Renal cortex interstitium (tissue), 11 donors: ENCODE measurements at regions not wholly inside any gene's neighbourhood (a gene's known extent, or its start where the extent isn't known, plus 50 kb on each side); places are given as distances from the start of the nearest gene placed in this dataset.
A peak's percentile ranks its signal among the peaks of the same experiment; 100 is the strongest.

Experiments
- DNase-seq, 11 donors: peaks; one replicate each; pipeline ENCODE4 v3.0.0-alpha.2; 2013; ENCODE audit warnings: low read depth in 9 of 11, low spot score in 4 of 11; ENCODE audit errors: extremely low read depth in 1 of 11

GRCh38 chr2:176619504-176619903 is 350.3 kb downstream of the MTX2 start:
- no peak for DNase-seq

- DNase-seq: no peak
These were observed 352.1 kb downstream of the MTX2 start for GRCh38 chr2:176621350-176621749.

GRCh38 chr2:176622792-176623191 is 353.6 kb downstream of the MTX2 start:
- no peak for DNase-seq

GRCh38 chr2:176626796-176627195 is 357.6 kb downstream of the MTX2 start:
- DNase-seq: no peak

- DNase-seq: no peak
These were observed 359.2 kb downstream of the MTX2 start for GRCh38 chr2:176628438-176628837.

GRCh38 chr2:176633754-176634153 is 364.5 kb downstream of the MTX2 start:
- DNase-seq: no peak

- DNase-seq: no peak
These were observed 367.2 kb downstream of the MTX2 start for GRCh38 chr2:176636401-176636800.

GRCh38 chr2:176637142-176637485 is 367.9 kb downstream of the MTX2 start:
- DNase-seq: no peak

GRCh38 chr2:176637486-176638166 is 368.4 kb downstream of the MTX2 start:
- DNase-seq: no peak

GRCh38 chr2:176638167-176639015 is 369.1 kb downstream of the MTX2 start:
- DNase-seq: peak in 6 of 11 donors; percentile 66 to 77 (median 73)

- DNase-seq: no peak
These were observed 369.7 kb downstream of the MTX2 start for GRCh38 chr2:176639016-176639343.

- DNase-seq: no peak
These were observed 370.4 kb downstream of the MTX2 start for GRCh38 chr2:176639671-176640070.

- DNase-seq: no peak
These were observed 372.2 kb downstream of the MTX2 start for GRCh38 chr2:176641436-176641835.

GRCh38 chr2:176642074-176642473 is 372.8 kb downstream of the MTX2 start:
- DNase-seq: no peak

GRCh38 chr2:176643646-176644045 is 374.4 kb downstream of the MTX2 start:
- DNase-seq: no peak

GRCh38 chr2:176645494-176645893 is 376.3 kb downstream of the MTX2 start:
- DNase-seq: no peak

- no peak for DNase-seq
These were observed 376.9 kb downstream of the MTX2 start for GRCh38 chr2:176646033-176646615.

- DNase-seq: no peak
These were observed 378.3 kb downstream of the MTX2 start for GRCh38 chr2:176647325-176648165.

- DNase-seq: no peak
These were observed 379.6 kb downstream of the MTX2 start for GRCh38 chr2:176648700-176649297.
